ENCODE measurements at regions not wholly inside any gene's neighbourhood (a gene's known extent, or its start where the extent isn't known, plus 50 kb on each side); places are given as distances from the start of the nearest gene placed in this dataset.

- Histone ChIP-seq H3K27me3 (ENCODE audit: low read length) (no peaks in the 10 kb centered on the region), H3K4me2 (ENCODE audit: low read depth, low read length, poor library complexity, severe bottlenecking) (no peak overlapping the region), H3F3A (ENCODE audit: insufficient read depth) (no peaks in the 10 kb centered on the region), H3K9me3 (ENCODE audit: insufficient read depth, low read length) (no peaks in the 10 kb centered on the region), H3K9me2 (replicated peaks; ENCODE audit: insufficient read depth, low read length) (no peaks in the 10 kb centered on the region), H3K36me3 (ENCODE audit: low read length) (no peaks in the 10 kb centered on the region), H4K20me1 (ENCODE audit: low read depth, low read length) (no peaks in the 10 kb centered on the region), H3K9ac (ENCODE audit: low read length) (no peak overlapping the region), H3K79me2 (ENCODE audit: insufficient read depth, low read length) (no peaks in the 10 kb centered on the region), H2AFZ (ENCODE audit: low read depth, low read length, severe bottlenecking) (no peak overlapping the region), H3K27ac (ENCODE audit: low read depth, low read length) (no peak overlapping the region), H3K4me3 (ENCODE audit: insufficient read depth, low read length, poor library complexity, severe bottlenecking) (no peak overlapping the region)
- TF ChIP-seq CTCF (IDR thresholded peaks at IDR 0.05; ENCODE audit: insufficient read depth, low read length, poor library complexity, severe bottlenecking) (no peak), EZH2phosphoT487 (conservative IDR thresholded peaks at IDR 0.05; ENCODE audit: low read length) (no peak)
These were observed 143.6 kb upstream of the TMEM170B start for GRCh38 chr6:11393713-11394627.

- Histone ChIP-seq H3K79me2 (ENCODE audit: insufficient read depth, low read length) (no peaks in the 10 kb centered on the region), H3K9ac (ENCODE audit: low read length) (no peak overlapping the region), H3K9me2 (replicated peaks; ENCODE audit: insufficient read depth, low read length) (no peaks in the 10 kb centered on the region), H3K4me3 (ENCODE audit: insufficient read depth, low read length, poor library complexity, severe bottlenecking) (no peak overlapping the region), H3K36me3 (ENCODE audit: low read length) (no peaks in the 10 kb centered on the region), H3K27ac (ENCODE audit: low read depth, low read length) (no peak overlapping the region), H4K20me1 (ENCODE audit: low read depth, low read length) (no peaks in the 10 kb centered on the region), H3K27me3 (ENCODE audit: low read length) (no peaks in the 10 kb centered on the region), H3K4me2 (ENCODE audit: low read depth, low read length, poor library complexity, severe bottlenecking) (no peak overlapping the region), H3F3A (ENCODE audit: insufficient read depth) (no peaks in the 10 kb centered on the region), H2AFZ (ENCODE audit: low read depth, low read length, severe bottlenecking) (no peak overlapping the region), H3K9me3 (ENCODE audit: insufficient read depth, low read length) (no peaks in the 10 kb centered on the region)
- TF ChIP-seq CTCF (IDR thresholded peaks at IDR 0.05; ENCODE audit: insufficient read depth, low read length, poor library complexity, severe bottlenecking) (no peak), EZH2phosphoT487 (conservative IDR thresholded peaks at IDR 0.05; ENCODE audit: low read length) (no peak)
These were observed 144.6 kb upstream of the TMEM170B start for GRCh38 chr6:11392778-11393507.

- no peak overlapping the region for H3K4me2 ChIP-seq (ENCODE audit: low read depth, low read length, poor library complexity, severe bottlenecking)
- no peaks in the 10 kb centered on the region for H3K9me3 ChIP-seq (ENCODE audit: insufficient read depth, low read length)
- TF ChIP-seq CTCF (IDR thresholded peaks at IDR 0.05; ENCODE audit: insufficient read depth, low read length, poor library complexity, severe bottlenecking) (no peak), EZH2phosphoT487 (conservative IDR thresholded peaks at IDR 0.05; ENCODE audit: low read length) (no peak)
- no peak overlapping the region for H3K9ac ChIP-seq (ENCODE audit: low read length)
- no peak overlapping the region for H2AFZ ChIP-seq (ENCODE audit: low read depth, low read length, severe bottlenecking)
- no peaks in the 10 kb centered on the region for H3K9me2 ChIP-seq (replicated peaks; ENCODE audit: insufficient read depth, low read length)
- no peaks in the 10 kb centered on the region for H4K20me1 ChIP-seq (ENCODE audit: low read depth, low read length)
- no peaks in the 10 kb centered on the region for H3F3A ChIP-seq (ENCODE audit: insufficient read depth)
- no peaks in the 10 kb centered on the region for H3K27me3 ChIP-seq (ENCODE audit: low read length)
- no peak overlapping the region for H3K4me3 ChIP-seq (ENCODE audit: insufficient read depth, low read length, poor library complexity, severe bottlenecking)
- H3K79me2 ChIP-seq (ENCODE audit: insufficient read depth, low read length), result no peaks in the 10 kb centered on the region
- H3K27ac ChIP-seq (ENCODE audit: low read depth, low read length), result no peak overlapping the region
- no peaks in the 10 kb centered on the region for H3K36me3 ChIP-seq (ENCODE audit: low read length)
These were observed 145.4 kb upstream of the TMEM170B start for GRCh38 chr6:11391934-11392777.

Measured in SU-DHL-6 (cell line).